Heart left ventricle (tissue), 13 donors: ENCODE measurements at regions not wholly inside any gene's neighbourhood (a gene's known extent, or its start where the extent isn't known, plus 50 kb on each side); places are given as distances from the start of the nearest gene placed in this dataset.

Source experiments
- CTCF ChIP-seq, 12 donors: fragments of 200-600 bp; sonication (generic) in 4 of 12; IDR thresholded peaks; one replicate each; pipeline versions ENCODE4 v1.5.0 to v1.8.0; 2018 to 2022; ENCODE audit warnings: antibody characterized with exemption in 12 of 12, mild to moderate bottlenecking in 5 of 12
- POLR2A ChIP-seq, 2 donors: fragments of 450-650 bp; IDR thresholded peaks; one replicate each; pipeline ENCODE4 v1.6.1; 2017; ENCODE audit warnings: antibody characterized with exemption in 2 of 2, mild to moderate bottlenecking in 2 of 2, moderate library complexity in 2 of 2
- donor health status: ischemic (EF 13 %, LVEDD 7.1; RV severe dilation, severe dysfunction).
- donor health status: DM: no; HTN: yes; CAD: no.
- donor health status: DM: no; HTN: no; CAD: no.
- donor health status: ischemic (EF 25% LVEDD 6.9; RV normal size, moderate dysfunction).
- donor health status: ischemic (EF 25% LVEDD 5.7; RV mildly dilated, moderate dysfunction).
- donor health status: ischemic (EF 35%, LVEDD 5.7; RV mildly dilated, moderate dysfunction).
- donor health status: nonischemic (EF 11% LVEDD 7.7; RV severe dilation, severe dysfunction).
- donor health status: DM: yes; HTN: yes; CAD: no.
- donor health status: PGD.
- donor health status: ischemic (EF 29% LVEDD 5.4; RV normal size, mild dysfunction).
- donor health status: nonischemic (EF 23%, LVEDD 6.1; RV moderate dilation, normal function).

GRCh38 chr2:145324748-145325147 is 804.8 kb upstream of the ZEB2 start:
- TF ChIP-seq CTCF (IDR thresholded peaks at IDR 0.05) (no peak), POLR2A (IDR thresholded peaks at IDR 0.05) (no peak)
